Gastroesophageal sphincter (tissue), 3 donors: ENCODE measurements at regions not wholly inside any gene's neighbourhood (a gene's known extent, or its start where the extent isn't known, plus 50 kb on each side); places are given as distances from the start of the nearest gene placed in this dataset.

Experiments
- EP300 ChIP-seq: sonication (generic); formaldehyde crosslinking; IDR thresholded peaks from one replicate; pipeline ENCODE4 v1.6.1; 2017; ENCODE audit warnings: antibody characterized with exemption, mild to moderate bottlenecking
- POLR2A ChIP-seq, 2 donors: fragments of 450-650 bp; IDR thresholded peaks; one replicate each; pipeline ENCODE4 v1.6.1; 2017; ENCODE audit warnings: antibody characterized with exemption in 2 of 2, mild to moderate bottlenecking in 2 of 2, moderate library complexity in 1 of 2
- POLR2AphosphoS5 ChIP-seq: sonication (generic); formaldehyde crosslinking; IDR thresholded peaks from one replicate; pipeline ENCODE4 v1.6.1; 2017; ENCODE audit warnings: antibody characterized with exemption
- TF ChIP-seq, protein P1 (sequence below), 4 experiments: fragments of 200-600 bp in 2 of 4; fragments of 450-650 bp in 2 of 4; sonication (generic) in 1 of 4; IDR thresholded peaks; one replicate each; pipeline ENCODE4 v1.5.1; 2017 to 2019; ENCODE audit warnings: antibody characterized with exemption in 4 of 4, mild to moderate bottlenecking in 2 of 4, moderate library complexity in 2 of 4

DNA sequence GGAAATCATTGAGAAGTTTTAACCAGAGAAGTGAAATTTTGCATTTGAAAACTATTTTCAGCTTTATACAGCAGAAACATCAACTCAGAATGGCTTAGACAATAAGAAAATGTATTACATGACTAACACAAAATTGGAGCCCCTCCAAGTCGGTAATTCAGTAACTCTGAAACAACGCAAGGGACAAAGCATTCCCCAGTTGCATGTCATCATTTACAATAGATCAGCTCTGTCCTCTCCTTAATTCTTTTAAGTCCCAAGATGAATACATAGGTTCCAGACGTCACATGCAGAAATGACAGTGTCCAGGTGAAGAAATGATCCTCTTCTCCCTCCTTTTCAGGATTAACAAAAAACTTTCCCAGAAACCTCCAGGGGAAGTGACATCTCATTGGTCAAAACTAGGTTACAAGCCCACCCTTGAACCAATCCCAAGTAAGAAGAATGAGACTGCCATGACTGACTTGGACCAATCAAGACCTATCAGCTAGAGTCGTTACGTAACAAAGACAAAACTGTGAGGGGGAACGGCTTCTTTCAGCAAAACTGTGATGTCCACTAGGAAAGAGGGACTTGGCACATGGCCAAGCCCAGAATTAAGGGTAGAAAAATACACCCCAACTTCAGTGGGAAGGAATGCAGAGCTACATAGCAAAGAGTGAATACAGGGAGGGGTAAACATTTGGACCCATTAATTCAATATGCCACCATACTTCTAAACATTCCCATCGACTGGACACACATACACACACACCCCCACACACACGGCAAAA, 114.3 kb upstream of the PRNP start:
- TF ChIP-seq, protein P1, sequence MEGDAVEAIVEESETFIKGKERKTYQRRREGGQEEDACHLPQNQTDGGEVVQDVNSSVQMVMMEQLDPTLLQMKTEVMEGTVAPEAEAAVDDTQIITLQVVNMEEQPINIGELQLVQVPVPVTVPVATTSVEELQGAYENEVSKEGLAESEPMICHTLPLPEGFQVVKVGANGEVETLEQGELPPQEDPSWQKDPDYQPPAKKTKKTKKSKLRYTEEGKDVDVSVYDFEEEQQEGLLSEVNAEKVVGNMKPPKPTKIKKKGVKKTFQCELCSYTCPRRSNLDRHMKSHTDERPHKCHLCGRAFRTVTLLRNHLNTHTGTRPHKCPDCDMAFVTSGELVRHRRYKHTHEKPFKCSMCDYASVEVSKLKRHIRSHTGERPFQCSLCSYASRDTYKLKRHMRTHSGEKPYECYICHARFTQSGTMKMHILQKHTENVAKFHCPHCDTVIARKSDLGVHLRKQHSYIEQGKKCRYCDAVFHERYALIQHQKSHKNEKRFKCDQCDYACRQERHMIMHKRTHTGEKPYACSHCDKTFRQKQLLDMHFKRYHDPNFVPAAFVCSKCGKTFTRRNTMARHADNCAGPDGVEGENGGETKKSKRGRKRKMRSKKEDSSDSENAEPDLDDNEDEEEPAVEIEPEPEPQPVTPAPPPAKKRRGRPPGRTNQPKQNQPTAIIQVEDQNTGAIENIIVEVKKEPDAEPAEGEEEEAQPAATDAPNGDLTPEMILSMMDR (IDR thresholded peaks at IDR 0.05), result no peak
- TF ChIP-seq POLR2A (IDR thresholded peaks at IDR 0.05), result no peak
- TF ChIP-seq EP300, result no peak
- no peak for TF ChIP-seq POLR2AphosphoS5
